HepG2 (cell line): ENCODE measurements at regions not wholly inside any gene's neighbourhood (a gene's known extent, or its start where the extent isn't known, plus 50 kb on each side); places are given as distances from the start of the nearest gene placed in this dataset.
"Not testable (repeated sequence)": the region's sequence is repeated elsewhere in the genome, so short reads cannot be mapped to it uniquely, and the experiment has no call there.

ENCODE experiments used
- ATAC-seq: fragments of 200-7000 bp; cut with Tn5 transposase; 3 replicates; pipeline ENCODE4 v1.9.1; 2020; ENCODE audit warnings: mild to moderate bottlenecking, moderate library complexity
- BruUV-seq: library from RNA; stranded (reverse); fragments of 400-500 nt; replicated peaks from 2 replicates; lab custom pipeline; 2021; lab: Mats Ljungman, UMichigan
- CTCF ChIA-PET: fragments of 300-600 bp; formaldehyde crosslinking; extraction: SDS; loops from one replicate; lab custom pipeline; 2021; ENCODE audit warnings: low total read pairs, inconsistent platforms, low intra/inter-chr PET ratio; lab: Yijun Ruan, JAX
- POLR2A ChIA-PET: fragments of 350-600 bp; sonication (Branson Sonifier 250); formaldehyde crosslinking; loops from one replicate; lab custom pipeline; 2020; ENCODE audit warnings: antibody characterized with exemption, inconsistent platforms; lab: Yijun Ruan, JAX
- DNase-seq: peaks from one replicate; pipeline ENCODE4 v3.0.0-alpha.2; 2015; ENCODE audit warnings: low spot score
- FAIRE-seq: peaks from 3 replicates; lab custom pipeline; 2011; peaks lifted over from hg19 to GRCh38; lab: Jason Lieb, UNC
- H2AFZ ChIP-seq: one replicate; pipeline ENCODE4 v1.6.1; 2011; ENCODE audit warnings: low read length, inconsistent platforms
- H3K27ac ChIP-seq: fragments of 300-600 bp; 3 replicates; pipeline ENCODE4 v1.8.0; 2011; ENCODE audit warnings: mixed run types, mild to moderate bottlenecking, mixed read lengths, low read length, inconsistent platforms; ENCODE audit not compliant: insufficient read depth; ENCODE audit errors: extremely low read length
- H3K27me3 ChIP-seq, 2 experiments: fragments of 200-600 bp in 1 of 2; 2 replicates in 1 of 2; 3 replicates in 1 of 2; pipeline versions ENCODE4 v1.6.0 to v1.8.0; 2011; ENCODE audit warnings: low read length in 2 of 2, mild to moderate bottlenecking in 2 of 2, moderate library complexity in 2 of 2, inconsistent platforms in 1 of 2; ENCODE audit not compliant: insufficient read depth in 2 of 2, control insufficient read depth in 1 of 2
- H3K36me3 ChIP-seq, 2 experiments: fragments of 200-600 bp in 1 of 2; replicated peaks in 1 of 2; 2 replicates in 1 of 2; 3 replicates in 1 of 2; pipeline versions ENCODE4 v1.5.1 to v1.8.0; 2011; ENCODE audit warnings: low read length in 2 of 2, inconsistent platforms in 1 of 2; ENCODE audit not compliant: insufficient read depth in 2 of 2, control insufficient read depth in 1 of 2
- H3K4me1 ChIP-seq: 2 replicates; pipeline ENCODE4 v1.5.1; 2012; ENCODE audit warnings: low read length, inconsistent platforms; ENCODE audit not compliant: insufficient read depth
- H3K4me2 ChIP-seq: 2 replicates; pipeline ENCODE4 v1.6.0; 2011; ENCODE audit warnings: low read depth, low read length, inconsistent platforms
- H3K4me3 ChIP-seq, 3 experiments: fragments of 200-600 bp in 1 of 3; sonication (generic), shearing (Covaris generic) in 1 of 3; replicated peaks in 1 of 3; 2 replicates each; pipeline ENCODE4 v1.5.1; 2011 to 2016; ENCODE audit warnings: low read length in 3 of 3, inconsistent platforms in 2 of 3, low read depth in 2 of 3, mild to moderate bottlenecking in 2 of 3, control low read depth in 1 of 3, mixed read lengths in 1 of 3; ENCODE audit not compliant: insufficient read depth in 1 of 3
- H3K79me2 ChIP-seq: one replicate; pipeline ENCODE4 v1.6.1; 2011; ENCODE audit warnings: low read length, inconsistent platforms; ENCODE audit not compliant: insufficient read depth
- H3K9ac ChIP-seq: 2 replicates; pipeline ENCODE4 v1.6.0; 2011; ENCODE audit warnings: mild to moderate bottlenecking, low read depth, low read length, inconsistent platforms; ENCODE audit not compliant: insufficient read depth
- H3K9me3 ChIP-seq: 2 replicates; pipeline ENCODE4 v1.5.1; 2012; ENCODE audit warnings: mild to moderate bottlenecking, low read length
- H4K20me1 ChIP-seq: 2 replicates; pipeline ENCODE4 v1.6.0; 2011; ENCODE audit warnings: inconsistent platforms, mild to moderate bottlenecking, low read length, moderate library complexity; ENCODE audit not compliant: insufficient read depth
- MNT ChIP-seq: fragments of 450-650 bp; IDR thresholded peaks from 2 replicates; pipeline ENCODE4 v1.6.1; 2016
- ZNF569 ChIP-seq: sonication (generic); formaldehyde crosslinking; IDR thresholded peaks from 2 replicates; pipeline ENCODE4 v1.5.0; 2020; ENCODE audit warnings: mild to moderate bottlenecking, missing genetic modification reagents, moderate library complexity, borderline replicate concordance
- ZNF615 ChIP-seq: sonication (generic); formaldehyde crosslinking; IDR thresholded peaks from 2 replicates; pipeline ENCODE4 v1.5.0; 2020; ENCODE audit warnings: mild to moderate bottlenecking, missing genetic modification reagents, borderline replicate concordance
- ZNF713 ChIP-seq: sonication (generic); formaldehyde crosslinking; IDR thresholded peaks from 2 replicates; pipeline ENCODE4 v1.4.0; 2020; ENCODE audit warnings: mild to moderate bottlenecking, missing genetic modification reagents
- WGBS: methylation state at CpG from one replicate; pipeline ENCODE4 v1.1.6; 2017; ENCODE audit warnings: low lambda C conversion rate; 5-methylcytosine and 5-hydroxymethylcytosine counted together
- in situ Hi-C: cut with HindIII; loops from 2 replicates; pipeline ENCODE4 v1.10.0; 2017; ENCODE audit warnings: low pct_unique_long_range_greater_than_20kb; ENCODE audit not compliant: extremely low pct_ligation_motif_present
- intact Hi-C: fragments of 100-400 bp; cut with micrococcal nuclease; formaldehyde crosslinking; loops from one replicate; pipeline ENCODE4 v1.10.0; 2022; ENCODE audit not compliant: unreplicated experiment

- WGBS = 29% methylated on average over 2 of the region's 2 CpGs
- FAIRE-seq, H2AFZ ChIP-seq, H3K9ac ChIP-seq, POLR2A ChIA-PET, H3K4me2 ChIP-seq, H3K27ac ChIP-seq, intact Hi-C loops, H3K79me2 ChIP-seq, H3K9me3 ChIP-seq, H3K4me3 ChIP-seq, H4K20me1 ChIP-seq, H3K27me3 ChIP-seq, DNase-seq, BruUV-seq, in situ Hi-C loops, ATAC-seq, H3K36me3 ChIP-seq, CTCF ChIA-PET, H3K4me1 ChIP-seq: not testable (repeated sequence)
These were observed 269.8 kb upstream of the DCN start for GRCh38 chr12:91452464-91452863.

GRCh38 chr12:91441993-91442952 is 259.7 kb upstream of the DCN start:
- POLR2A ChIA-PET = no interaction called here
- H3K79me2 ChIP-seq = no peaks in the 10 kb centered on the region
- H3K9ac ChIP-seq = no peak overlapping the region
- H3K4me3 ChIP-seq = no peak overlapping the region
- no peak overlapping the region for H2AFZ ChIP-seq
- no peaks in the 10 kb centered on the region for H4K20me1 ChIP-seq
- no peaks in the 10 kb centered on the region for H3K36me3 ChIP-seq
- no peaks in the 10 kb centered on the region for H3K9me3 ChIP-seq
- no peaks in the 10 kb centered on the region for H3K27me3 ChIP-seq
- DNase-seq (no peak), ATAC-seq (no peak), FAIRE-seq (no peak)
- in situ Hi-C loops (no loop called here), intact Hi-C loops (no loop called here)
- CTCF ChIA-PET = no interaction called here
- H3K27ac ChIP-seq = no peak overlapping the region
- no peak overlapping the region for H3K4me2 ChIP-seq
- TF ChIP-seq ZNF569 (no peak), ZNF615 (CRISPR knock-in tag) (no peak), MNT (peak; percentile 78), ZNF713 (CRISPR knock-in tag) (no peak)
- no peaks in the 10 kb centered on the region for H3K4me1 ChIP-seq
- WGBS = 2% methylated on average over 3 of the region's 3 CpGs
- BruUV-seq = no TSS peak
